Astrocyte (in vitro differentiated cells and primary cell): ENCODE measurements at regions not wholly inside any gene's neighbourhood (a gene's known extent, or its start where the extent isn't known, plus 50 kb on each side); places are given as distances from the start of the nearest gene placed in this dataset.

ENCODE experiments used
- DNase-seq: peaks from one replicate; pipeline ENCODE4 v3.0.0-alpha.2; 2010; ENCODE audit warnings: low read depth
- FAIRE-seq: peaks from 2 replicates; lab custom pipeline; 2011; peaks lifted over from hg19 to GRCh38; lab: Jason Lieb, UNC
- H2AFZ ChIP-seq: 2 replicates; pipeline ENCODE4 v1.6.0; 2012; ENCODE audit warnings: low read depth, low read length, inconsistent platforms
- H3K27ac ChIP-seq: 2 replicates; pipeline ENCODE4 v1.5.1; 2011; ENCODE audit warnings: low read depth, low read length, inconsistent platforms
- H3K27me3 ChIP-seq: 2 replicates; pipeline ENCODE4 v1.6.0; 2011; ENCODE audit warnings: low read length, inconsistent platforms; ENCODE audit not compliant: insufficient read depth
- H3K36me3 ChIP-seq: 2 replicates; pipeline ENCODE4 v1.5.1; 2011; ENCODE audit warnings: low read length, inconsistent platforms; ENCODE audit not compliant: insufficient read depth
- H3K4me1 ChIP-seq: 2 replicates; pipeline ENCODE4 v1.5.1; 2011; ENCODE audit warnings: low read length, inconsistent platforms; ENCODE audit not compliant: insufficient read depth
- H3K4me2 ChIP-seq: 2 replicates; pipeline ENCODE4 v1.6.0; 2012; ENCODE audit warnings: low read length, inconsistent platforms
- H3K4me3 ChIP-seq: 2 replicates; pipeline ENCODE4 v1.5.1; 2011; ENCODE audit warnings: low read depth, mild to moderate bottlenecking, low read length, inconsistent platforms; ENCODE audit not compliant: insufficient read depth
- H3K79me2 ChIP-seq: 2 replicates; pipeline ENCODE4 v1.6.0; 2012; ENCODE audit warnings: mild to moderate bottlenecking, low read length, inconsistent platforms; ENCODE audit not compliant: insufficient read depth
- H3K9ac ChIP-seq: 2 replicates; pipeline ENCODE4 v1.6.0; 2012; ENCODE audit warnings: mild to moderate bottlenecking, low read length, inconsistent platforms
- H3K9me3 ChIP-seq: 2 replicates; pipeline ENCODE4 v1.5.1; 2012; ENCODE audit warnings: low read depth, mild to moderate bottlenecking, low read length, inconsistent platforms; ENCODE audit not compliant: insufficient read depth
- H4K20me1 ChIP-seq: 2 replicates; pipeline ENCODE4 v1.6.0; 2012; ENCODE audit warnings: low read length, inconsistent platforms; ENCODE audit not compliant: insufficient read depth
- H3K27ac Mint-ChIP-seq: one replicate; pipeline ENCODE4 v1.8.0; 2021; ENCODE audit warnings: mild to moderate bottlenecking, mixed read lengths; ENCODE audit not compliant: unreplicated experiment
- H3K27me3 Mint-ChIP-seq: one replicate; pipeline ENCODE4 v1.8.0; 2021; ENCODE audit warnings: low read depth, mixed read lengths; ENCODE audit not compliant: unreplicated experiment
- H3K36me3 Mint-ChIP-seq: one replicate; pipeline ENCODE4 v1.8.0; 2021; ENCODE audit warnings: low read depth, mixed read lengths; ENCODE audit not compliant: unreplicated experiment
- H3K4me1 Mint-ChIP-seq: one replicate; pipeline ENCODE4 v1.8.0; 2021; ENCODE audit warnings: low read depth, mixed read lengths; ENCODE audit not compliant: unreplicated experiment
- H3K4me3 Mint-ChIP-seq: one replicate; pipeline ENCODE4 v1.8.0; 2021; ENCODE audit warnings: mild to moderate bottlenecking, moderate library complexity, mixed read lengths; ENCODE audit not compliant: unreplicated experiment
- H3K9me3 Mint-ChIP-seq: one replicate; pipeline ENCODE4 v1.8.0; 2021; ENCODE audit warnings: mild to moderate bottlenecking, mixed read lengths; ENCODE audit not compliant: unreplicated experiment
- CTCF ChIP-seq: IDR thresholded peaks from 2 replicates; pipeline ENCODE4 v1.5.1; 2011; ENCODE audit warnings: low read depth, mild to moderate bottlenecking, inconsistent platforms, low read length, moderate library complexity; ENCODE audit not compliant: insufficient read depth
- EZH2 ChIP-seq: IDR thresholded peaks from 2 replicates; pipeline ENCODE4 v1.6.1; 2012; ENCODE audit warnings: mild to moderate bottlenecking, low read length, inconsistent platforms; ENCODE audit not compliant: insufficient read depth

- H3K9me3 Mint-ChIP-seq = no peaks in the 10 kb centered on the region
- FAIRE-seq = no peak
Measured at GRCh38 chr21:35954066-35954465, 106.3 kb downstream of the SETD4 start.

GRCh38 chr21:35953597-35953996, 106.7 kb downstream of the SETD4 start:
- Mint-ChIP-seq H3K36me3 (no peaks in the 10 kb centered on the region), H3K9me3 (no peaks in the 10 kb centered on the region), H3K27me3 (peaks cover 21% of the 10 kb centered on the region), H3K4me1 (no peaks in the 10 kb centered on the region), H3K27ac (no peak overlapping the region), H3K4me3 (no peak overlapping the region)
- no peaks in the 10 kb centered on the region for H4K20me1 ChIP-seq
- TF ChIP-seq CTCF = no peak
- no peak for TF ChIP-seq EZH2
- H3K27ac ChIP-seq = no peak overlapping the region
- H3K9ac ChIP-seq = no peak overlapping the region
- no peaks in the 10 kb centered on the region for H3K36me3 ChIP-seq
- H3K4me3 ChIP-seq = no peak overlapping the region
- no peaks in the 10 kb centered on the region for H3K79me2 ChIP-seq
- H3K9me3 ChIP-seq = no peaks in the 10 kb centered on the region
- no peak overlapping the region for H2AFZ ChIP-seq
- DNase-seq (peak; percentile 15), FAIRE-seq (peak; percentile 5)
- H3K4me1 ChIP-seq = no peaks in the 10 kb centered on the region
- H3K4me2 ChIP-seq = no peak overlapping the region
- H3K27me3 ChIP-seq = peaks cover 31% of the 10 kb centered on the region

More at GRCh38 chr21:35954066-35954465, 106.3 kb downstream of the SETD4 start:
- no peak overlapping the region for H3K4me2 ChIP-seq
- H2AFZ ChIP-seq = no peak overlapping the region
- Mint-ChIP-seq H3K4me3 (no peak overlapping the region), H3K4me1 (no peaks in the 10 kb centered on the region), H3K27me3 (peaks cover 21% of the 10 kb centered on the region), H3K36me3 (no peaks in the 10 kb centered on the region), H3K27ac (no peak overlapping the region)
- no peaks in the 10 kb centered on the region for H3K9me3 ChIP-seq
- H3K9ac ChIP-seq = no peak overlapping the region
- H3K79me2 ChIP-seq = no peaks in the 10 kb centered on the region
- no peaks in the 10 kb centered on the region for H3K36me3 ChIP-seq
- no peaks in the 10 kb centered on the region for H4K20me1 ChIP-seq
- no peak for DNase-seq
- TF ChIP-seq CTCF (no peak), EZH2 (no peak)
- no peak overlapping the region for H3K4me3 ChIP-seq
- H3K27ac ChIP-seq = no peak overlapping the region
- peaks cover 33% of the 10 kb centered on the region for H3K27me3 ChIP-seq
- no peaks in the 10 kb centered on the region for H3K4me1 ChIP-seq

- no peak overlapping the region for H3K4me3 ChIP-seq
- no peaks in the 10 kb centered on the region for H3K4me1 Mint-ChIP-seq
- TF ChIP-seq EZH2 = no peak
- TF ChIP-seq CTCF = no peak
- H3K9ac ChIP-seq = no peak overlapping the region
- H3K27ac ChIP-seq = no peak overlapping the region
- H3K79me2 ChIP-seq = no peaks in the 10 kb centered on the region
- H3K36me3 ChIP-seq = no peaks in the 10 kb centered on the region
- H3K9me3 ChIP-seq = no peaks in the 10 kb centered on the region
- H4K20me1 ChIP-seq = no peaks in the 10 kb centered on the region
- no peak overlapping the region for H3K27ac Mint-ChIP-seq
- no peak overlapping the region for H2AFZ ChIP-seq
- H3K4me2 ChIP-seq = no peak overlapping the region
- FAIRE-seq (no peak), DNase-seq (no peak)
- H3K27me3 Mint-ChIP-seq = peaks cover 20% of the 10 kb centered on the region
- H3K27me3 ChIP-seq = peaks cover 27% of the 10 kb centered on the region
- no peak overlapping the region for H3K4me3 Mint-ChIP-seq
- H3K36me3 Mint-ChIP-seq = no peaks in the 10 kb centered on the region
- no peaks in the 10 kb centered on the region for H3K9me3 Mint-ChIP-seq
- no peaks in the 10 kb centered on the region for H3K4me1 ChIP-seq
Measured at GRCh38 chr21:35952651-35953340, 107.5 kb downstream of the SETD4 start.
